ENCODE measurements at regions not wholly inside any gene's neighbourhood (a gene's known extent, or its start where the extent isn't known, plus 50 kb on each side); places are given as distances from the start of the nearest gene placed in this dataset.

- DNase-seq = no peak
Observed at GRCh38 chr11:123378096-123378495, 52.0 kb upstream of the GRAMD1B start.

- no peak for DNase-seq
Observed at GRCh38 chr11:123377355-123377754, 52.7 kb upstream of the GRAMD1B start.

- DNase-seq = no peak
Observed at GRCh38 chr11:123375832-123376231, 54.2 kb upstream of the GRAMD1B start.

DNA sequence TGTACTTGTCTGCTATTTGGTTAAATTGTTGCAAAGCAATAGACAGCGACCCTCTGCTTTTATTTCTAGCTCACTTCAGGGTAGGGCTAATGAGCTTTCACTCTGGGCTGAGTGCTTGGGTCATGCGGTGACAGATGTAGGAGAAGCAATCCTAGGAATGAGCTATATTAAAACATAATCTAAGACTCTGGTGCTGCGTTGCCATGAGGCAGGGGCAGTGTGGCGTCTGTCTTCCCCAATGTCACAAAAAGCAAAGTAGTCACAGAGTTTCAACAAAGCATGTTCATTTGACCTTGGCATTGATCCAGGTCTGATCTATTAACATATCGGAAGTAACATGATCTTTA lies 55.5 kb upstream of the GRAMD1B start:
- no peak for DNase-seq

- no peak for DNase-seq
Observed at GRCh38 chr11:123373754-123374621, 56.1 kb upstream of the GRAMD1B start.

DNA sequence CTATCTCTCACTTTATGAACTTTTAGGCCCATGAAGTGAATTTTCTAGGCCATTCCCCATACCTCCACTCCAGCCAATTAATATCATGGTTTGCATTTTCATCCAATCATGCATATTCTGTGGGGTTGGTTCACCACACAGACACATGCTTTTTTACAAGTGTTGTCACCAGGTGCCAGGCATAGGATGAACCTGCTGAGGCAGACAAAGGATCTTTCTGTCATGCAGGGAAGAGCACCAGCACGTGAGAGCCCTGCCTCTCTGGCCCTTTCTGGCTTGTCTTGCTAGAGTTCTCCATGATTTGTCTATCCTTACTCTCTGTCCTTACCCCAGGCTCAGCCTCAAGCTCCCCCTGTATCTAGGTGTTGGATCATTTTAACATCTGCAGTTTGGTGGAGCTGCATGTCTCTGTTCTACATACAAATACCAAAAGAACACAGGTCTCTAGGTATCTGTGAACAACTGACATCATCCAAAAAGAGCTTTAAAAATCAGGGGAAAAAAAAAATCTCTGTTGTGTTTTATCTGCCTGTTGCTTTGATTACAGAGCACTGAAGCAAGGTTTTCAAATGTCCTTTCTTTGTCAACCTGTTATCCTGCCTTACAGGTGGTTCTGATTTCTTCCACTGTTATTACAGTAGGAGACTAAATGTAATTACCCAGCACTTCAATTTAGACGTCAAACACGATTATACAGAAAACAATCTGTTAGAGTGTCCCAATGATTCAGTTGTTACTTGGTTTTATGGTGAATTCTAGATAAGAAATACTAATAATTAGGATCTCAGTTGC lies 58.4 kb upstream of the GRAMD1B start:
- DNase-seq = no peak

DNA sequence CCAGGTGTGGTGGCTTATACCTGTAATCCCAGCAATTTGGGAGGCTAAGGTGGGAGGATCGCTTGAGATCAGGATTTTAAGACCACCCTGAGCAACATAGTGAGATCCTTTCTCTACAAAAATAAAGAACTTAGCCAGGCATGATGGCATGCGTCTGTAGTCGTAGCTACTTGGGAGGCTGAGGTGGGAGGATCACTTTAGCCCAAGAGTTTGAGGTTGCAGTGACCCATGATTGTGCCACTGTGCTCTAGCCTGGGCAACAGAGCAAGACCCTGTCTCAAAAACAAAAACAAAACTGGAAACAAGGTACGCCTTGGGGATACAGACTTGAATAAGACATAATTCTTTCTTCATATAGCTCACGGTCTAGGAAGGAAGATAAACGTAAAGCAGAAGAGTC lies 63.1 kb upstream of the GRAMD1B start:
- DNase-seq = no peak

- DNase-seq = no peak
Observed at GRCh38 chr11:123365955-123366354, 64.1 kb upstream of the GRAMD1B start.

DNA sequence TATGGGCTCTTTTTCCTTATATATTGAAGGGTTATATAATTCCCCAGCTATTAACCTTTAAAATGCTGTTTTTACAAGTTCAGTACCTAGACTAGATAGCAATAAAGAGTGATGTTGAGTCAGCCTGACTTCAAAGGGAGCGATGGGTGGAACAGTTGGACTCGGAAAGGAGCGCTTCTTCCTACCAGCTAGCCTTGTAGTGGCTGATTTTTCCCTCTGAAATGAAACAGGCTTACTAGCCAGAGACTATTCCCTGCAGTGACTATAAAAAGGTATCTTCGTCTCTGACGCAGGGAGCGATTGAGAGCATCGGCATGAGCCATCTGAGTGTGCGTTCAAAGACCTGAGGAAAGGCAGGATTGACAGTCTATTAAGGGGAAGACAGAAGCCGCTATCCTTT lies 66.0 kb upstream of the GRAMD1B start:
- no peak for DNase-seq

GRCh38 chr11:123363556-123363955 lies 66.5 kb upstream of the GRAMD1B start:
- no peak for DNase-seq

DNA sequence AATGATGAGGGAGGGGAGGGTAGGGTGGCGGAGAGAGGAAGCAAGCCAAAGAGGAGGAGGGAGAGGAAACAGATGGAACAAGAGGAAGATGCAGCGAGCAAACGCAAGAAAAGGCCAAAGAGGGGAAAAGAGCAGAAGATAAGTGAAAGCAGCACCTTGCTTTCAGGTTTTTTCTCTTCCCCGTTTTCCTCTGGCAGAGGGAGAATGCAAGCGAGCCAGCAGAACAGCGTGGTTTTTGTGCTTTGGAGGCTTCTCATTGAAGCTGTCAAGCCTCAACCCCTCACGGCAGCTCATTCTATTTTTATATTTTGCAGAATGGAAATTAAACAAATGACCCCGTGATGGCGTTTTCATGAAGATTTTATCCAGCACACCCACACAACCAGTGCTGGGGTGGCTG lies 67.1 kb upstream of the GRAMD1B start:
- no peak for DNase-seq

GRCh38 chr11:123362186-123362585 lies 67.9 kb upstream of the GRAMD1B start:
- DNase-seq = no peak

- DNase-seq = no peak
Observed at GRCh38 chr11:123361110-123361509, 69.0 kb upstream of the GRAMD1B start.

- no peak for DNase-seq
Observed at GRCh38 chr11:123360267-123360936, 69.7 kb upstream of the GRAMD1B start.

GRCh38 chr11:123357990-123358827 lies 71.9 kb upstream of the GRAMD1B start:
- peak; percentile 41 for DNase-seq

DNA sequence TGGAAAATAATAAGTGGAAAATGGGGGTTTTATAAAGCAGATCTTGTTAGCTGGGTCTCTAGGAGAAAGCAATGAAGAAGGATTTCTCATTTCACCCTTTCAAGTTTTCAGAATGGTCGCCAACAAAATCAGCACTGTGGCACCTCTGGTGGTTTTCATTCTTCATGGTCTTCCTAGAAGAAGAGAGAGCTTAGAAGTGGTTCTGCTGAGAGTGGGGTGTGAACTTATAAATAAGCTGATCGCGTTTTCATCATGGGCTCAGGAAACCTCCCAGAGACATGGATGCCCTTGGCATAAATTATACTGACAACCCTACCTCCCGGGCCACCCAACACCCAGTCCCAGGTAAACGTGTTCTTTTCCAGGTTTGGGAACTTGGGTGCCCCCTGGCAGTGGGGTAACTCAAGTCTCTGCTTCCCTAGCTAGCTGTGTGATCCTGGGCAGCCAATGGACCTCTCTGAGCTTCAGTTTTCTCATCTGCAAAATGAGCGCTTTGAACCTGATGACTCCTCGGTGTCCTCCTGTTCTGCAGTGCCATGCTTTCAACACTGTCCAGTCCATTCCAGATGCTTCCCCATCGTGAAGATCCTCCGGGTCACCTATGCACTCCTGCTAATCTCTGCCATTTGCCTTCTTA lies 72.6 kb upstream of the GRAMD1B start:
- DNase-seq = no peak

- no peak for DNase-seq
Observed at GRCh38 chr11:123356539-123356938, 73.5 kb upstream of the GRAMD1B start.

DNA sequence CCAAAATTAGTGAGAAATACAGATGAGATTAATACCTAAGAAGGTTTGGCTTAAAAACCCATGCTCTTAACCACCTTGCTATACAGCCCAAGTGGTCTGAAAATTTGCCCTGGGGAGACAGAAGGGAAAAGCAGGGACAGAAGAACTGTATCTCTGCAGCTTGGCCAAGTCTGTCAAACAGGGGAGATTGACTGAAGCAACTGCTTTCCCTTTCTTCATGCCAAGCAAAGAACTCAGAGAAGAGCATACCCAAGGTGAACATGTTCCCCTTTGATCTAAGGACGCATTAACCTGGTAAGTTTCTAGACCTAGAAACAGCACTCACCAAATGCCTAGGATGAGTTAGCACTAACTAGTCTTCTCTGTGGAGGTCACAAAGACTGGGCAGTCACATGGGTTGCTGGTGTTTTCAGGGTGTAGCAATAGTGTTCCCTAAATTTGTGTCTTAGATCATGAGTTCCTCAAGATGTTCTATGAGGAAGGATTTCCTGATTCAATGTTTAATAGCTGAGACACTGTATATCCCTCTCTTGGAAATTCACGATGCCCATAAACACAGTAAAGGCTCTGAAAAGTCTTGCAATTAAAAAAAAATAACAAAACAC lies 75.6 kb upstream of the GRAMD1B start:
- no peak for DNase-seq

DNA sequence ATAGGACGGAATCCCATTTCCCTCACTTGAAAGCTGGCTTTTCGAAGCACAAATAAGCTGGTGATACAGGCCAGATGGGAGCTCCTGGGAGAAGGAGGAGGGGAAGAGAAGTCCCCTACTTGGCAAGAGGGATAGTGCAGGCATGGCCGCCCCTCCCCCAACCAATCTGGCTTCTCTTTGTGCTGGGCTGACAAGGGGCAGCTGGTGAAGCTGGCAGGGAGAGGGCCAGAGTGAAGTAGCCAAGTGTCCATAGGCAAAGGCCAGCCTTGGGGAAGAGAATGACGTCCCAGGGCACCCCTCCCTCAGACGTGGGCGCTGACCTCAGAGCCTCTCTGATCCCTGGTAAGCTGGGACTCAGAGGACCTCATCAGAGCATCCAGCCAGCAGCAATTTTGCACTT lies 78.7 kb upstream of the GRAMD1B start:
- DNase-seq = peak; percentile 50

DNA sequence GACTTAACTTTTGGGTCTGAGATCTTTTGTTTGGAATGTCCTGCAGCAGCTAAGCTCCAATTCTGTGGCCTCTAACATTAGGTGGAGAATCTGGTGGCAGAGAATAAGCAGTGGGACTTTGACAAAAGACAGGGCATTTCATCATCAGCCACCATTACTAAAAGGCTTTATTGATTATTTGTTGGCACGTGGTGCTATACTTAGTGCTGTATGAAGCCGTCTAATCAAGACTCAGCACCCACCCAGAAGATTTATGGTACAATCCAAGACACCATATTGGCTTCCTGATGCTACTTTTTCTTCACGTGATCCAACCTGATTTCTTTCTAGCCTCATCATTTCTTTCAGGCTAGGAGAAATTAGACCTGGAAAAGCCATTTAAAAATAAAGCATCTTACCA lies 80.7 kb upstream of the GRAMD1B start:
- DNase-seq = no peak

GRCh38 chr11:123344790-123345357 lies 85.2 kb upstream of the GRAMD1B start:
- no peak for DNase-seq

Data from left hindlimb (tissue), 1 donor.